OCI-LY7 (cell line): ENCODE measurements at regions not wholly inside any gene's neighbourhood (a gene's known extent, or its start where the extent isn't known, plus 50 kb on each side); places are given as distances from the start of the nearest gene placed in this dataset.

ENCODE experiments used
- BruUV-seq: library from RNA; stranded (reverse); fragments of 400-500 nt; replicated peaks from 2 replicates; lab custom pipeline; 2021; lab: Mats Ljungman, UMichigan
- CTCF ChIA-PET: fragments of 300-600 bp; sonication (Branson Sonifier 250); formaldehyde crosslinking; loops from one replicate; lab custom pipeline; 2022; ENCODE audit warnings: antibody characterized with exemption; ENCODE audit not compliant: unreplicated experiment; lab: Charles Lee
- POLR2A ChIA-PET: fragments of 300-600 bp; sonication (Branson Sonifier 250); formaldehyde crosslinking; loops from one replicate; lab custom pipeline; 2022; ENCODE audit warnings: antibody characterized with exemption; lab: Charles Lee
- DNase-seq: peaks from one replicate; pipeline ENCODE4 v3.0.0-alpha.2; 2015; ENCODE audit warnings: low spot score
- H2AFZ ChIP-seq: fragments of 200-600 bp; sonication (generic), shearing (Covaris generic); 2 replicates; pipeline ENCODE4 v1.6.1; 2014; ENCODE audit warnings: mild to moderate bottlenecking, antibody characterized with exemption, low read length, moderate library complexity
- H3K27ac ChIP-seq: fragments of 200-600 bp; sonication (generic); 2 replicates; pipeline ENCODE4 v1.5.1; 2014; ENCODE audit warnings: mixed run types, low read depth, mild to moderate bottlenecking, moderate library complexity, low read length, inconsistent platforms; ENCODE audit not compliant: poor library complexity, severe bottlenecking
- H3K36me3 ChIP-seq: fragments of 200-600 bp; sonication (generic); 2 replicates; pipeline ENCODE4 v1.6.1; 2014; ENCODE audit warnings: mild to moderate bottlenecking, antibody characterized with exemption, low read length, moderate library complexity, mixed read lengths; ENCODE audit not compliant: insufficient read depth
- H3K4me1 ChIP-seq: fragments of 200-600 bp; sonication (generic); 2 replicates; pipeline ENCODE4 v1.5.1; 2014; ENCODE audit warnings: mild to moderate bottlenecking, low read length; ENCODE audit not compliant: insufficient read depth, poor library complexity, severe bottlenecking
- H3K4me2 ChIP-seq: fragments of 200-600 bp; sonication (generic); 2 replicates; pipeline ENCODE4 v1.6.1; 2014; ENCODE audit warnings: mild to moderate bottlenecking, low read length
- H3K4me3 ChIP-seq: fragments of 200-600 bp; sonication (generic); 2 replicates; pipeline ENCODE4 v1.5.1; 2014; ENCODE audit warnings: mild to moderate bottlenecking, low read depth, low read length; ENCODE audit not compliant: poor library complexity, severe bottlenecking
- H3K79me2 ChIP-seq: fragments of 200-600 bp; sonication (generic); 2 replicates; pipeline ENCODE4 v1.6.1; 2016; ENCODE audit warnings: low read depth, mild to moderate bottlenecking, low read length, moderate library complexity, mixed read lengths; ENCODE audit not compliant: insufficient read depth
- H3K9me2 ChIP-seq: fragments of 200-600 bp; sonication (generic); 2 replicates; pipeline ENCODE4 v1.6.1; 2016; ENCODE audit warnings: mild to moderate bottlenecking, low read length, mixed read lengths; ENCODE audit not compliant: insufficient read depth
- H3K9me3 ChIP-seq: fragments of 200-600 bp; sonication (generic); 2 replicates; pipeline ENCODE4 v1.6.1; 2014; ENCODE audit warnings: mild to moderate bottlenecking, mixed run types, low read length, mixed read lengths
- H4K20me1 ChIP-seq: fragments of 200-600 bp; sonication (generic); 2 replicates; pipeline ENCODE4 v1.6.1; 2014; ENCODE audit warnings: mild to moderate bottlenecking, antibody characterized with exemption, low read length, moderate library complexity, mixed read lengths; ENCODE audit not compliant: insufficient read depth
- EZH2phosphoT487 ChIP-seq: fragments of 200-600 bp; sonication (generic); IDR thresholded peaks from 2 replicates; pipeline ENCODE4 v1.6.1; 2018; ENCODE audit warnings: low read depth, borderline replicate concordance, mild to moderate bottlenecking, mixed run types, antibody characterized with exemption, low read length, moderate library complexity, mixed read lengths
- intact Hi-C: fragments of 100-400 bp; cut with micrococcal nuclease; formaldehyde crosslinking; loops from one replicate; pipeline ENCODE4 v1.10.0; 2022; ENCODE audit not compliant: unreplicated experiment
- TF ChIP-seq, protein P1 (sequence below): fragments of 200-600 bp; sonication (generic); conservative IDR thresholded peaks from 2 replicates; pipeline ENCODE4 v1.5.1; 2014; ENCODE audit warnings: mild to moderate bottlenecking, antibody characterized with exemption, low read length, moderate library complexity, mixed read lengths

DNA sequence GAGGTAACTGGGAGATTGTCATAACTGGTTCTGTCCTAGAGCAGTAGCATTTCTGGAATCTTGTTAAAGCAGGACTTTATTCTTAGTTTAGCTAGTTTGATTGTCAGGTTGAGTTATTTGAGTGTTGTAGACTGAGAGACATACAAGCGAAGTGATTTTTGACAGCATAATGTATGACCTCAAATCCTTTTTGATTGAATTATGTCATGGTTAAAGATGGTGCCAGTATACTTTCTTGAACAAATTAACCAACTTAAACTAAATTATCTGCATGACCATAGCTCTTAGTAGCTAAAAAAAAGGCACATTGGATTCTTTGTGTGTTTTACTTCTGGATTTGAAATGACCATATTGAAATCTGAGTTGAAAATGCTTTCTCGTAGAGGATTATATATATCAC, 626.6 kb downstream of the TMTC2 start:
- BruUV-seq: no TSS peak
- no peak overlapping the region for H2AFZ ChIP-seq
- H3K9me3 ChIP-seq: no peaks in the 10 kb centered on the region
- no peak overlapping the region for H3K27ac ChIP-seq
- no peak for TF ChIP-seq EZH2phosphoT487
- TF ChIP-seq, protein P1, sequence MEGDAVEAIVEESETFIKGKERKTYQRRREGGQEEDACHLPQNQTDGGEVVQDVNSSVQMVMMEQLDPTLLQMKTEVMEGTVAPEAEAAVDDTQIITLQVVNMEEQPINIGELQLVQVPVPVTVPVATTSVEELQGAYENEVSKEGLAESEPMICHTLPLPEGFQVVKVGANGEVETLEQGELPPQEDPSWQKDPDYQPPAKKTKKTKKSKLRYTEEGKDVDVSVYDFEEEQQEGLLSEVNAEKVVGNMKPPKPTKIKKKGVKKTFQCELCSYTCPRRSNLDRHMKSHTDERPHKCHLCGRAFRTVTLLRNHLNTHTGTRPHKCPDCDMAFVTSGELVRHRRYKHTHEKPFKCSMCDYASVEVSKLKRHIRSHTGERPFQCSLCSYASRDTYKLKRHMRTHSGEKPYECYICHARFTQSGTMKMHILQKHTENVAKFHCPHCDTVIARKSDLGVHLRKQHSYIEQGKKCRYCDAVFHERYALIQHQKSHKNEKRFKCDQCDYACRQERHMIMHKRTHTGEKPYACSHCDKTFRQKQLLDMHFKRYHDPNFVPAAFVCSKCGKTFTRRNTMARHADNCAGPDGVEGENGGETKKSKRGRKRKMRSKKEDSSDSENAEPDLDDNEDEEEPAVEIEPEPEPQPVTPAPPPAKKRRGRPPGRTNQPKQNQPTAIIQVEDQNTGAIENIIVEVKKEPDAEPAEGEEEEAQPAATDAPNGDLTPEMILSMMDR: no peak
- DNase-seq: no peak
- no peaks in the 10 kb centered on the region for H3K9me2 ChIP-seq
- H3K4me3 ChIP-seq: no peak overlapping the region
- intact Hi-C loops: no loop called here
- no peaks in the 10 kb centered on the region for H3K4me1 ChIP-seq
- H4K20me1 ChIP-seq: no peaks in the 10 kb centered on the region
- no peaks in the 10 kb centered on the region for H3K36me3 ChIP-seq
- ChIA-PET POLR2A (no interaction called here), CTCF (no interaction called here)
- H3K79me2 ChIP-seq: no peaks in the 10 kb centered on the region
- H3K4me2 ChIP-seq: no peak overlapping the region

DNA sequence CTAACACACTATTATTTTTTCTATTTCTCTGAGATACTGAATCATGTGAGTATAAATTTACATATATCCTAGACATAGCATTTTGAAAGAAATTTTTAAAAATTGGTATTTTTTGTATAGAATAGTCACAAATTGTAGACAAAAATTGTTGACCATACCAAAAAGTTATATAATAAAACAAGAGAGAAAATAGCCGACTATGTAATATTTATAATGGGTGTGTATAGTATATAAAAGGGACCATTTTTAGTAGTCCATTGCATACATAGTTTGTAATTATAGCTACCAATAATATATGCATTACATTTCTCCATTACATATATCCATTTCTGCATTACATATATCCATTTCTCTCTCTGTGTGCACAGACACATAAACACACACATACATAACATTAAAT, 590.2 kb downstream of the TMTC2 start:
- POLR2A ChIA-PET: no interaction called here
- no peak for DNase-seq
- Histone ChIP-seq H3K4me3 (no peak overlapping the region), H3K9me2 (no peaks in the 10 kb centered on the region), H3K27ac (no peak overlapping the region), H3K36me3 (no peaks in the 10 kb centered on the region), H3K4me2 (no peak overlapping the region), H3K9me3 (no peaks in the 10 kb centered on the region), H4K20me1 (no peaks in the 10 kb centered on the region), H3K4me1 (no peaks in the 10 kb centered on the region), H2AFZ (no peak overlapping the region), H3K79me2 (no peaks in the 10 kb centered on the region)
- CTCF ChIA-PET: no interaction called here
- TF ChIP-seq EZH2phosphoT487: no peak
- intact Hi-C loops: no loop called here
- no TSS peak for BruUV-seq

DNA sequence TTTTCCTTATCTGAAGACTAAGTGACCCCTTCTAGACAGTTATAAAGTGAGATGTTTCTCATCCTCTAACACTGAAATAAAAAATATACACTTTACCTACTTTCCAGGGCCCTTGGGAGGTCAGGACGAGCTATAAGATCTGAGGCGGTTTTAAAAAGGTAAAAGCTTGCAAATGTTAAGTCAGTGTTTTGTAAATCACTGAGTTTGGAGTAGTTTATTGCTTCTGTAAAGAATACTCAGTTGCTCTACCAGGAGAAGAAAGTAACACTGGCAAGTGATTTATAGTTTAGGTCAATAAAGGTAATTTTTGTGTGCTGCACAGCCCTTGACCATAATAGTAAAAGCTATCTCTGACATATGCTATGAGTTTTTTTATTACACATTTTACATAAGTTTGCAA, 584.5 kb downstream of the TMTC2 start:
- ChIA-PET POLR2A (no interaction called here), CTCF (no interaction called here)
- Histone ChIP-seq H3K9me3 (no peaks in the 10 kb centered on the region), H3K36me3 (no peaks in the 10 kb centered on the region), H3K9me2 (no peaks in the 10 kb centered on the region), H3K4me3 (no peak overlapping the region), H4K20me1 (no peaks in the 10 kb centered on the region), H2AFZ (no peak overlapping the region), H3K4me2 (no peak overlapping the region), H3K27ac (no peak overlapping the region), H3K79me2 (no peaks in the 10 kb centered on the region), H3K4me1 (no peaks in the 10 kb centered on the region)
- intact Hi-C loops: no loop called here
- TF ChIP-seq, protein P1: no peak
- no peak for TF ChIP-seq EZH2phosphoT487
- no peak for DNase-seq
- no TSS peak for BruUV-seq
